HG03571 (cell line): ENCODE measurements at regions not wholly inside any gene's neighbourhood (a gene's known extent, or its start where the extent isn't known, plus 50 kb on each side); places are given as distances from the start of the nearest gene placed in this dataset.
"Not testable (repeated sequence)": the region's sequence is repeated elsewhere in the genome, so short reads cannot be mapped to it uniquely, and the experiment has no call there.

Source experiments
- ATAC-seq: cut with Tn5 transposase; IDR thresholded peaks from one replicate; pipeline ENCODE4 v1.9.1; 2021; ENCODE audit not compliant: unreplicated experiment

DNA sequence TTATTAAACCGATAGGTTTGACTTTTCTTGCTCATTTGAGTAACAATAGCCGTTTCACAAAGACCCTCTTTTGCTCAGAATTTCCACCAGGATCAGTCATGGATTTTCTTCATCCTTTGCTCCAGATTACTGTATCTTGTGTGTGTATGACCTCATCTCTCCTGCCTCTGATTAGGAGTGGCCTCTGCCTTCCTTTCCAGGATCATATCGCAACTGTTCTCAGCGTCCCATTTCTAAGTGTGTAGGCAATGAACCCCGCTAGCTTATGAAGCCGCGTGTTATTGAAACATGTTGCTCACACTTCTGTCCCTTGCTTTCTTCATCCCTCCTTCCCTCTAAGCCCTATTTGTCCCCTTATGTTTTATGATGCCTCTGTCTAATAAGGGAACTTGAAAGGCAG lies 169.8 kb upstream of the RPS23 start:
- ATAC-seq = no peak

DNA sequence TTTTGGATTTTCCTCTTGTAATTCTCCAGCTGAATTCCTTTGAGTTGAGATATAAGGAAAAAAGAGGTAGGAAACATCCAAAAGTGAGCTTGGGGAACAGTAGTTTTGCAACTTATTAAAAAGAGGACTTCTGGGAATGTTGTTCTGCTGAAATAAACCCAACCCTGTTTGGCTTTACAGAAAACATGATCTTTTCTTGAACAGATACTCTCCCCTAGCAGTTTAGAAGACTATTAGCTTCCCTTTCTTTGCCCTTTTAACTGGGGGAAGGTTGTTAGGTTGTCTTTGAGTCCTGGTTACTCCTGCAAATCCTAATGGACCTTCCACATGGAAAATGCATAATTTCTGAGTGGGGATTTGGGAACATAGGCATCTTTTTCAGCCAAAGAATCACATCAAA lies 168.7 kb upstream of the RPS23 start:
- ATAC-seq = no peak

DNA sequence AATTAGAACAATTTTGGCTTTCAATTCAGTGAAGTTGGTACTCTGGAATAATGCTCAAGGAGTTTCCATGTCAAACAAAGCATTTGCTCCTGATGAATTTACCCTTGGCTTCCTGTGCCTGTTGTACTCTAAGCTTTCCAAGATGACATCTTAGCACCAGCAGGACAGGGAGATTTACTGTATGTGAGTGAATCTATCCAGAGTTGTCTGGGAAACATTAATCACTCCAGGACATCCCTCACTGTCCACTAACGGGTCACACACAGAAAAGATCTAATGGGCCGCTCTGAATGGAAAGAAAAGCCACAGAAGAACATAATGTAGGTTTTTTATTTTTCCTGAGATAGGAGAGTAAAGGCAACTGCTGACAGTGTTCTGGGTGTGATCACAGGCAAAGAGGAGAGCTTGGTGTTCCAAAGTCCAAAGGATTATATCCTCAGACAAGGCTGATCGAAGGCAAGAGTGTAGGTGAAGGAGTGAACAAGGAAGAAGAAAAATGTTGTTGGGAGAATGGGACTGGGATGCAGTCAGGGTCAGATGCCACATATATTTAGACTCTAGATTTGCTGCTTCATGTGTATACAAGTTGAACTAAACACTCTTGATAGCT lies 167.7 kb upstream of the RPS23 start:
- ATAC-seq = no peak

DNA sequence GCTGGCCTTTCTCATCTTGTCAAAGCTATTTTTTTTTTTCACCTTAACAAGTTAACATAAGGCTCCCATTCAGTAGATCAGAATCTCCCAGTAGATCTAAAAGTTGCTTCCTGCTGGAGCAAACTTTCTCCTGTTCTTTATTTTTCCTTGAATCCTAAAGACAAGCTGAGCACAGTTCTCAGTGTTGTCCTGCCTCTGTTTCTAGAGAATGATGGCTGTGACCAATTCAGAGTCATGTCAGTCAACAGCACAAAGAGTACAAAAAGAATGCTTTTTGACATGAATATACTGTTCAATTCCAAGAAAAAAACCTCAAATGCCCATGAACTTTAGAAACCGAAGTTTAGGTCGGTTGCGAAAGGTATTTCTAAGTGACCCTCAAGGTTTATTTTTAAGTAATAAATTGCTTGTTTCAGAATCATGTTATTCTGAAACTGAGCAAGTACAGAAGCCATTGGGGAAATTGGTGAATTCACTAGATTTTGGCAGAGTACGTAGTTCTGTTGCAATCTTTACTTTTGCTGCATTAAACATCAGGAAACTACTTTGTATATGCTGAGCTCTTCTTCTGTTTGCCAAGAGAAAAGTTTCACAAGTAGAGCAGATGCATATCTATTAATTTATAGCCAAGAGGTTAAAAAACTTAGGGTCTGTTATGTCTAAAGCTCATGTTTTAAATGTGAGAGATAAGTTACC lies 161.7 kb upstream of the RPS23 start:
- ATAC-seq = no peak

DNA sequence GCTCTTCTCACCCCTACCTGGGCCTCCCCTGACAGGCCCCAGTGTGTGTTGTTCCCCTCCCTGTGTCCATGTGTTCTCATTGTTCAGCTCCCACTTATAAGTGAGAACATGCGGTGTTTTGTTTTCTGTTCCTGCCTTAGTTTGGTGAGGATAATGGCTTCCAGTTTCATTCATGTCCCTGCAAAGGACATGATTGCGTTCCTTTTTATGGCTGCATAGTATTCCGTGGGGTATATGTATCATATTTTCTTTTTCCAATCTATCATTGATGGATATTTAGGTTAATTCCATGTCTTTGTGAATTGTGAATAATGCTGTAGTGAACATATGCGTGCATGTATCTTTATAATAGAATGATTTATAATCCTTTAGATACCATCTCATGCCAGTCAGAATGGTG lies 159.4 kb upstream of the RPS23 start:
- ATAC-seq = not testable (repeated sequence)

DNA sequence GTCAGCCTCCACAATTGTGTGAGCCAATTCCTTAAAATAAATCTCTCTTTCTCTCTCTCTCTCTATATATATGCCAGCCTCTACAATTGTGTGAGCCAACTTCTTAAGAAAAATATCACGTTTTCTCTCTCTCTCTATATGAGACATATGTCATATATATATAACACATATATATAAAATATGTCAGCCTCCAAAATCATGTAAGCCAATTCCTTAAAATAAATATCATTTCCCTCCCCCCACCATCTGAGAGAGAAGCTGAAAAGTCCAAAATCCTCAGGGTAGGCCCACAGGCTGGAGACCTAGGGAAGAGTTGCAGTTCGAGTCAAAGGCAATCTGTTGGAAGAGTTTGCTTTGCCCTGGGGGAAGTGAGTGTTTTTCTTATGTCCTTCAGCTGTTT lies 158.1 kb upstream of the RPS23 start:
- ATAC-seq = no peak

DNA sequence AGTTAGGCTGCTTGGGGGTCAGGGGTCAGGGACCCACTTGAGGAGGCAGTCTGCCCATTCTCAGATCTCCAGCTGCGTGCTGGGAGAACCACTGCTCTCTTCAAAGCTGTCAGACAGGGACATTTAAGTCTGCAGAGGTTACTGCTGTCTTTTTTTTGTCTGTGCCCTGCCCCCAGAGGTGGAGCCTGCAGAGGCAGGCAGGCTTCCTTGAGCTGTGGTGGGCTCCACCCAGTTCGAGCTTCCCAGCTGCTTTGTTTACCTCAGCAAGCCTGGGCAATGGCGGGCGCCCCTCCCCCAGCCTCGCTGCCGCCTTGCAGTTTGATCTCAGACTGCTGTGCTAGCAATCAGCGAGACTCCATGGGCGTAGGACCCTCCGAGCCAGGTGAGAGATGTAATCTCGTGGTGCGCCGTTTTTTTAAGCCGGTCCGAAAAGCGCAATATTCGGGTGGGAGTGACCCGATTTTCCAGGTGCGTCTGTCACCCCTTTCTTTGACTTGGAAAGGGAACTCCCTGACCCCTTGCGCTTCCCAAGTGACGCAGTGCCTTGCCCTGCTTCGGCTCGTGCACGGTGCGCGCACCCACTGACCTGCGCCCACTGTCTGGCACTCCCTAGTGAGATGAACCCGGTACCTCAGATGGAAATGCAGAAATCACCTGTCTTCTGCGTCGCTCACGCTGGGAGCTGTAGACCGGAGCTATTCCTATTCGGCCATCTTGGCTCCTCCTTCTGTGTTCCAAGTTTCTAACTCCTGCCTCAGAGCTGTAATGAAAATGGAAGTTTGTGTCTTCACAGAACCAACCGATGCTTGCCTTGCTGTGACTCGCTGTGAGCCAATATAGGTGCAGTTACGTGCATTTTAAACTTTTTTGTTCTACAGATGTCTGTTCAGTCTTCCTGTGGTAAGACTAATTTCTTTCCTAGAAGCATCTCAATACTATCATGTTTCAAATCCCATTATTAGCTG lies 156.8 kb upstream of the RPS23 start:
- ATAC-seq = not testable (repeated sequence)

DNA sequence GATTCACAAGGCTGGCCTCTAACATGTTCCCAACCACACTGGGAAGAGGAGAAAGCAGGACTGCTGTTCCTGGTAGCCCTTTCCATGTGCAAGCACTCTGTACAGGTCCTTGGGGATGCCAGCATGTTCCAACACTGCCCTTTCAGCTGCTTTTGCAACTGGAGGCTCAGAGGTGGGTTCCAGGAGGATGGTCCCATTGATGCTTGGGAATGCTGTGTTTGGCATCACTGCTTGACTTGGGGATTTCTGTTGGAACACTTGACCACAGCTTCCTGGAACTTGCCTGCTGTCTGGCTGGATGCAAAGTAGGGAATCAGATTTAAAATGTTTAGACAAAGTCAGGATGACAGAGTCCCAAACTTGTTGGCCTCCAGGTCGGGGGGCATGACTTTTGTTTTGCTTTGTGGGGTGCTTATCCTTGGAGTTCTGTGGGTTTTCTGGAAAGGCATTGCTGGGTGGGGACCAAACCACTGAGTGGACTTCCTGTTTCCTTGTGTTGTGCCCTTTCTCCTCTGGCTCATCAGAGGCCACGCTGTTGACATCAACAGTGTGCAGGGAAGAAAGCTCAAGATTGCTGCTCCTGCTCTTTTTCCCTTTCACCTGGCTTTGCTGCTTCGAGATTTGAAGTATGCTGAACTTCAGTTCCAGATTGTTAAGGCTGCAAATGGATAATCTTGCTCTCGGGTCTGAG lies 148.5 kb upstream of the RPS23 start:
- no peak for ATAC-seq

DNA sequence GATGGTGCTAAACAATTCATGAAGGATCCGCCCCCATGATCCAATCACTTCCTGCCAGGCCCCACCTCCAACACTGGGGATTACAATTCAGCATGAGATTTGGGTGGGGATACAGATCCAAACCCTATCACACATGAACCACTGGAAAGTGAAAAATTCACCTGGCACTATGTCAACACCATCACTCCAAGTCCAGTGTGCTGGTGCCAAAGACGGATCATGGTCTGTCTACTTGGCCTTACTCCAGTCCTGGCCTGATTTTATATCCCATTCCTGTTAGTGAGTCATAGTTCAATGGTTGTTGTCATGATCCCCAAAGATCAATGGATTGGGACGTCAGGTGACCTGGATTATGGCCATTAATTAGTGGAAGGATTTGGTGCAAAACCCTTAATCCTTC lies 147.4 kb upstream of the RPS23 start:
- no peak for ATAC-seq

DNA sequence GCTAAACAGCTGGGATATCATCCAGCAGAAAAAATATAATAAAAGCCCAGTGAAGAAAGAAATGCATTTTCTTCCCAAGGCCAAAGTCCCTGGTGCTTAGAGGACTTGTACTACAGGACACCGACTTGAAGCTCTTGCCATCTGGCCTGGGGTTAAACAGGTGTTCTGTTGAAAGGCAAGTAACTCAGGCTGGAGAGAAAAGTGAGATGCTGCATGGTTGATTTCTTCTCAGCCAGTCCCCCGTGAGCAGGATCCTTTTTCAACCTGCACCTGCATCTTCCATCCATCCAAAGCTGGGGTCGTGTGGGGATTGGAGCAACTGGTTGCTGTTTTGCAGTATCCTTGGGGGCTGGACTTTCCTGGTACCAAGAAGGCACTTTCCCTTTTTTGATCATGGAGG lies 146.1 kb upstream of the RPS23 start:
- ATAC-seq = no peak

DNA sequence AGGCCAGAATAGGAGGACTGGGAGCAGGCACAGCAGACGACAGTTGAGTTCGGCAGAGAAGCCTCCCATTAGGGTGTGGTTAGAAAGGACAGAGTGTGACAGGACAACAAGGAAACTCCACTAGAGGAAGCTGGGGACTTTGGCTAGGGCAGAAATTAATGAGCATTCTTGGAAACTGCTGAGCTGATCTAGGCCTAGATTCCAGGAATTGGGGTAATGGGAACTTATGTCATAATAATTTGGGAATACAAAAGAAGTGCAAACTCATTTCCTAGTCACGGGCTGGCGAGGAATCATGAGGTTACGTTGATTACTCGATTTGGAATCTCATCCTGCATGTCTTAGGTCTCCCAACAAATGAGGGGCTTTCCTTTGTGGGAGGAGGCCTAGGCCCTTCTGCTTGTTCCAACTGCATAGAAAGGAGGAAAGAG lies 144.6 kb upstream of the RPS23 start:
- no peak for ATAC-seq

DNA sequence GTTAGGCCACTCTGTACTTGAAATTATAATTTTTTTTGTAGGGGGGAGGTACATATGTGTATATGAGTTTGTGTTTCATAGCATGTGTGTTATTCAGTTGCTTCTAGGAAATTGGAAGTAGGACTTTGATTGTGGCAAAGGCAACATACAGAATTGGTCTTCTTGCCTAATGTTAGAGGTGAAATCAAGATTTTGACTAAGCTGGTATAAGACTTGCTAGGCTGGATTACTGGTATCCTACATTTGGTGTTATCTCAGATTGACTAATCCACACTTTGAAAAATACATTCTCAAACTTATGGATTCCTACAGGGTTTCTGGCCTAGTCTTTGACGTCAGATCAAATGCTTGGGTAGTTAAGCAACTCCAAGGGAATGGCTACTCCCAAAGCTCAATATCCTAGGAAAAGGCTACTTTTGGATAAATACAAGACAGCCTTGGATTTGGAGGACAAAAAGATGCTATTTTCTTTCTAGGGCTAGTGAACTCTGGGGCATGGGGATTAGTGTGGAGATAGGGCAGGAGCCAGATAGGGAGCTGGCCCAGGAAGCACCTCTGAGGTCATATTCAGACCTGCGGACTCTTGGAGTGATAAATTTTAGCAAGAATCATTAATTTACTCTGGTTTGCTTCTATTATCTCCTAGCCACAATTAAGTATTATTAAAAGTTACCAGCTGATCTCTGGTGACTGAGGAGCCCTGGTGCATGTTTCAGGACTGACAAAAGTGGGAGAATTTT lies 144.0 kb upstream of the RPS23 start:
- ATAC-seq = no peak

DNA sequence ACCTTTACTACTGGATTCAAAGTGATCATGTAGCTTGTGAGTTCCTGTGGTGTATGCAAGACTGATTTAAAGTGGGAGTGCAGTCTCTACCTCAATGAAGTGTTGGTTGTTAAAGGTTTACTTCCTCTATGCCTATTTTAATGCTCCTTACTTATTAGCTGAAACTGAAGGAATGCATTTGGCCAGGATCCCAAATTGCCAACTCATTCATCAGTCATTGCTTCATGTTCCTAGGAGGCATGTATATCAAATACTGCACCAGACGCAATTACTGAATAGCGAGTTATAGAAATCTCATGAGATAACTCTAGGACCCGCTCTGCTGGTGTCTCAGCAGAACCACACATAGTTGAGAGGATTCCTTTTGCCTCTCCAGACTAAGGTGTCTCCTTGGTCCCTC lies 143.0 kb upstream of the RPS23 start:
- no peak for ATAC-seq

DNA sequence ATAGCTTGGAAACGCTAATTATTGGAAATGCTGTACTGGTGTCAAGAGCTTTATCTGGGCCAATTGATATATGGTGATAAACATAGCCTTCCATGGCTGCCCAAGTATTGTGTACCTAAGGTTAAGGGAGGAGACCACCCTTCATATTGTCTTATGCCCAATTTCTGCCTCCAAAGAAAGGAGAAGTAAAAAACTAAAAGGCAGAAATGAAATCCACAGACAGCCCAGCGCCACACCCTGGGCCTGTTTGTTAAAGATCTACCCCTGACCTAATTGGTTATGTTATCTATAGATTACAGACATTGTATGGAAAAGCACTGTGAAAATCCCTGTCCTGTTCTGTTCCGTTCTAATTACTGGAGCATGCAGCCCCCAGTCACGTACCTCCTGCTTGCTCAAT lies 142.4 kb upstream of the RPS23 start:
- not testable (repeated sequence) for ATAC-seq

DNA sequence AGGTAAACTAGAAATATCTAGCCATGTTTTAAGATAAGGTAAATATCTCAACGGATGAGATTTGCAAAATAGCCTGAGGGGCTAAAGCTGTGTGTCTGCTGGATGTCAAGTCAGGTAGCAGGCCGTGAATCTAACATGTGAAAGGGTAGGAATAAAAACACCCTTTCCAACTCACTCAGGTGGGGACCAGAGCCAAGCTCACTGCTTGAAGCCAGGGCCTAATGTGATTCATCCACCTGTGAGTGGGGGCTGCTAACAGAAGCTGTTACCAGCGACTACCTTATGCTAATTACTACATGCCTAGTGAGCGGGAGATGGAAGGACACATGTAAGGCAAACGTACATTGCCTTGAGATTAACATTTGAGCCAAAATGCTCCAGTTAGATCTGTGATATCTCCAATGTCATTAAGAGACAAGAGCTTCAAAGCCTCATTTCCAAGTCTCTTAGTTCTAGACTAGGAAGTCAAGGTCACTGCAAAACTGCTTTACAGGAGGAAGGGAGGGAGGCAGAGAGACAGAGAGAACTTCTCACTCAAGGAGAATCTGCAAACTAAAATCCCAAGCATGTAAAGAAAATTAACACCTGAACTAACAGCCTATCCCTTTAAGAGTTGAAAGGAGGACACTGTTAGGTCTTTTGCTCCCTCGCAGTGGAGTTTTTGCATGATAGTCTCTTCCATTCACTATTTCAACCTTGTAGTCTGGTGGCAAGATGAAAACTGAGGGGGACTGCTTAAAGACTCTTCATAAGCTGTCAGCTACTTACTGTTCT lies 141.6 kb upstream of the RPS23 start:
- ATAC-seq = no peak

DNA sequence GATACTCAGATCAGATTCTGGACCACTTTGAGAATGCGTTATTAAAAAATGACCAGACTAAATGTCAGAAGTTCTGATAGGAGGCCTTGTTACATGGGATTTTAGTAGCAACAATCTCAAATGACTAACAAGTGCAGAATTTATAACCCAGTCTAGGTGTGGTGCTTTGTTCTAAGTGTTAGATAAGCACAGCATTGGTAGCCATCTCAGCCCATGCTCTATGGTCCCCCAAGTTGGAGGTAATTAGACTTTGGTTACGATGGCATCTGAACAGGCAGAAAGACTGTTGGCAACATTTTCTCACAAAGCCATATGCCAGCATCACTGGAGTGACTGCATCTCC lies 140.4 kb upstream of the RPS23 start:
- ATAC-seq = no peak

DNA sequence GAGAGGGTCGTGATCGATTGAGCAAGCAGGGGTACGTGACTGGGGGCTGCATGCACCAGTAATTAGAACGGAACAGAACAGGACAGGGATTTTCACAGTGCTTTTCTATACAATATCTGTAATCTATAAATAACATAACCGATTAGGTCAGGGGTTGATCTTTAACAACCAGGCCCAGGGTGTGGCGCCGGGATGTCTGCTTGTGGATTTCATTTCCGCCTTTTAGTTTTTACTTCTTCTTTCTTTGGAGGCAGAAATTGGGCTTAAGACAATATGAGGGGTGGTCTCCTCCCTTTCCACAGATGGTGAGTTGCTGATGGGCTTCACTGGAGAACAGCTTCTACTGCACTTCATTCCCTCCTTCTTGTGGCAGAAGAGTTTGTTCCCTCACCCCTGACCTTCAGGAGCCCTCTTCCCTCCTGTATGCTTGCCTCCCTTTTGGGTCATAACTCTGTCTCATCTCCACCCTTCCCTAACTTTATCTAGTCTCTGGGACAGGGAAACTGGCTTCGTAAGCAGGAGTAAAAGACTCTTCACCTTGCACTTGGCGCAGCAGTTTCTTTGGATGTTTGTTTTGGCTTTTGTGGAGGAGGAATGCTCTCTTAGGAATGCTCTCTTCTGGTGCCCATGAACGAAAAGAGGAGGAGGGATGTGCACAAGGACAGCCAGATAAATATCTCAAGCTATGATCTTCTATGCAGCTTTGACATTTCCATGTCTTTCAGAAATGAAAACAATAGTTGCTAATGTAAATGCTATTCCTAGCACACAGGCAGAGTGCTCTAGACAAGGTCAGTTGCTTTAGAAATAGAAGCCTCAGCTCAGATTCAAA lies 139.8 kb upstream of the RPS23 start:
- ATAC-seq = no peak

DNA sequence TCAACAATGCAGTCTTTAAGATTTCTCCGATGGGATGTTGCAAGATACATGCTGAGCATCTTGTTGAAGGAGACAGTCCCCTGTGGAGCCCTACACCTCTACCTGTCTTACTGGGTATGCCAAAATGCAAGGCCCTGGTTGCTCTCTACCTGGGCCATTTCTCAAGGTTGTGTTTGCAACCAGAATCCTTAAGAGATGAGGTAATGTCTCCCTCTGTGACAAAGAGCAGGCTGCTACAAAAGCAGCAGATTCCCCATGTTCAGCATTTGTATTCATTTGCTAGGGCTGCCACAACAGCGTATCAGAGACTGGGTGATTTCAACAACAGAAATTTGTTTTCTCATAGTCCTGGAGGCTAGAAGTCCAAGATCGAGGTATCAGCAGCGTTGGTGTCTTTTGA lies 138.4 kb upstream of the RPS23 start:
- no peak for ATAC-seq

DNA sequence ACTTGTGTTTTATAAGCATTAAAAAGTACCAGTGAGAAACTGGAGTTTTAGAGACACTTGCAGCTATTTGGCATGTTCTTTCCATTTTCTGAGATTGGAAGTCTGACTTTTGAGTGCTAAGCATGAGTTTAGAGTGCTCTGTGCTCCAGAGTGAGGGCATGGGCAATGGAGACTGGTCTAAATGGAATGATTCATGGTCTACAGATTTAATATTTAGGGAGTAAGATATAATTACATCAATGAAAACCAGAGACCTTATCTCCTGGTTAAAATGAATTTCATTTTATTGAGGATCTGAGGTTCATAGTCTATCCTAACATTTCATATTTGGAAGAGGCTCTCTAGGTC lies 135.9 kb upstream of the RPS23 start:
- ATAC-seq = no peak
